Thyroid gland (tissue), 4 donors: ENCODE measurements at regions not wholly inside any gene's neighbourhood (a gene's known extent, or its start where the extent isn't known, plus 50 kb on each side); places are given as distances from the start of the nearest gene placed in this dataset.
"Not testable (repeated sequence)": the region's sequence is repeated elsewhere in the genome, so short reads cannot be mapped to it uniquely, and the experiment has no call there.

Source experiments
- POLR2A ChIP-seq, 2 donors: fragments of 450-650 bp; IDR thresholded peaks; one replicate each; pipeline ENCODE4 v1.6.1; 2017; ENCODE audit warnings: antibody characterized with exemption in 2 of 2, mild to moderate bottlenecking in 2 of 2, moderate library complexity in 1 of 2
- TF ChIP-seq, protein P1 (sequence below), 6 experiments: fragments of 200-600 bp in 3 of 6; fragments of 450-650 bp in 3 of 6; sonication (generic) in 3 of 6; IDR thresholded peaks; one replicate each; pipeline ENCODE4 v1.5.1; 2016 to 2019; ENCODE audit warnings: antibody characterized with exemption in 6 of 6, mild to moderate bottlenecking in 2 of 6, inconsistent platforms in 1 of 6, moderate library complexity in 1 of 6

DNA sequence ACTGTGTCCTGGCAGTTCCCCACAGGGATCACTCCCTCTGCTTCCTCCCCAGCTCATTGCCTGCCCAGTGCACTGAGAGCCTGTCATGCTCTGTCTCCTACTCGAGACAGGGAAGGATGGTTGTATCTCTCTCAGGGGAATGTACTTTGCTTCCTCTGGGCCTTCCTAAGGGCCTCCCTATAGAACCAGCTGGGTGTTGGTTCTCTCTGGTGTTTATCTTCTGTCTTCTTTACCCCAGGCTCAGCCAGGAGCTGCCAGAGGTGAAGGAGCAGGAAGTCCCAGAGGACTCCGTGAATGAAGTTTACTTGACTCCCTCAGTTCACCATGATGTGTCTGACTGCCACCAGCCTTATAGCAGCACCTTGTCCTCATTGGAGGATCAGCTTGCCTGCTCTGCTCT, 330.3 kb upstream of the COX7C start:
- TF ChIP-seq, protein P1, sequence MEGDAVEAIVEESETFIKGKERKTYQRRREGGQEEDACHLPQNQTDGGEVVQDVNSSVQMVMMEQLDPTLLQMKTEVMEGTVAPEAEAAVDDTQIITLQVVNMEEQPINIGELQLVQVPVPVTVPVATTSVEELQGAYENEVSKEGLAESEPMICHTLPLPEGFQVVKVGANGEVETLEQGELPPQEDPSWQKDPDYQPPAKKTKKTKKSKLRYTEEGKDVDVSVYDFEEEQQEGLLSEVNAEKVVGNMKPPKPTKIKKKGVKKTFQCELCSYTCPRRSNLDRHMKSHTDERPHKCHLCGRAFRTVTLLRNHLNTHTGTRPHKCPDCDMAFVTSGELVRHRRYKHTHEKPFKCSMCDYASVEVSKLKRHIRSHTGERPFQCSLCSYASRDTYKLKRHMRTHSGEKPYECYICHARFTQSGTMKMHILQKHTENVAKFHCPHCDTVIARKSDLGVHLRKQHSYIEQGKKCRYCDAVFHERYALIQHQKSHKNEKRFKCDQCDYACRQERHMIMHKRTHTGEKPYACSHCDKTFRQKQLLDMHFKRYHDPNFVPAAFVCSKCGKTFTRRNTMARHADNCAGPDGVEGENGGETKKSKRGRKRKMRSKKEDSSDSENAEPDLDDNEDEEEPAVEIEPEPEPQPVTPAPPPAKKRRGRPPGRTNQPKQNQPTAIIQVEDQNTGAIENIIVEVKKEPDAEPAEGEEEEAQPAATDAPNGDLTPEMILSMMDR (IDR thresholded peaks at IDR 0.05) = not testable (repeated sequence)
- TF ChIP-seq POLR2A (IDR thresholded peaks at IDR 0.05) = not testable (repeated sequence)
